ELF-1 (cell line): ENCODE measurements at regions not wholly inside any gene's neighbourhood (a gene's known extent, or its start where the extent isn't known, plus 50 kb on each side); places are given as distances from the start of the nearest gene placed in this dataset.

ENCODE experiments used
- DNase-seq: peaks from one replicate; pipeline ENCODE4 v3.0.0-alpha.2; 2016; ENCODE audit warnings: low read depth, low spot score

GRCh38 chr1:36721261-36721660 is 238.5 kb upstream of the CSF3R start:
- DNase-seq = no peak

DNA sequence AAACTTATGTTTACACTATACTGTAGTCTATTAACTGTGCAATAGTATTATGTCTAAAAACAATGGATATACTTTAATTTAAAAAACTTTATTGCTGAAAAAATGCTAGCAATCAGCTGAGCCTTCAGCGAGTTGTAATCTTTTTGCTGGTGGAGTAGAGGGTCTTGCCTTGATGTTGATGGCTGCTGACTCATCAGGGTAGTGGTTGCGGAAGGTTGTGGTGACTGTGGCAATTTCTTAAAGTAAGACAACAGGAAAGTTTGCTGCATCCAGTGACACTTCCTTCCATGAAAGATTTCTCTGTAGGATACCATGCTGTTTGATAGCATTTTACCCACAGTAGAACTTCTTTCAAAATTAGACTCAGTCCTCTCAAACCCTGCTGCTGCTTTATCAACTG is 234.7 kb upstream of the CSF3R start:
- DNase-seq = no peak

GRCh38 chr1:36715797-36716196 is 233.1 kb upstream of the CSF3R start:
- DNase-seq = no peak

DNA sequence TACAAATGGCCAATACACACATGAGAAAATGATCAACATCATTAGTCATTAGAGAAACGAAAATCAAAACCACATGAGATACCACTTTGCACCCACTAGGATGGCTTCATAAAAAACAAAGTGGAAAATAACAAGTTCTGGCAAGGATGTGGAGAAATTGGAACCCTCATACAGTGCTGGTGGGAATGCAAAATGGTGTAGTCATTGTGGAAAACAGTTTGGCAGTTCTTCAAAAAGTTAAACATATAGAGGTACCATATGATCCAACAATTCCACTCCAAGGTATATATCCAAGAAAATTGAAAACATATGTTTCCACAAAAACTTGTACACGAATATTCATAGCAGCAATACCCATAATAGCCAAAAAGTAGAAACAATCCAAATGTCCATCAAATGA is 231.6 kb upstream of the CSF3R start:
- no peak for DNase-seq

GRCh38 chr1:36711480-36711879 is 228.8 kb upstream of the CSF3R start:
- peak; percentile 35 for DNase-seq

GRCh38 chr1:36710951-36711350 is 228.2 kb upstream of the CSF3R start:
- DNase-seq = peak; percentile 30

DNA sequence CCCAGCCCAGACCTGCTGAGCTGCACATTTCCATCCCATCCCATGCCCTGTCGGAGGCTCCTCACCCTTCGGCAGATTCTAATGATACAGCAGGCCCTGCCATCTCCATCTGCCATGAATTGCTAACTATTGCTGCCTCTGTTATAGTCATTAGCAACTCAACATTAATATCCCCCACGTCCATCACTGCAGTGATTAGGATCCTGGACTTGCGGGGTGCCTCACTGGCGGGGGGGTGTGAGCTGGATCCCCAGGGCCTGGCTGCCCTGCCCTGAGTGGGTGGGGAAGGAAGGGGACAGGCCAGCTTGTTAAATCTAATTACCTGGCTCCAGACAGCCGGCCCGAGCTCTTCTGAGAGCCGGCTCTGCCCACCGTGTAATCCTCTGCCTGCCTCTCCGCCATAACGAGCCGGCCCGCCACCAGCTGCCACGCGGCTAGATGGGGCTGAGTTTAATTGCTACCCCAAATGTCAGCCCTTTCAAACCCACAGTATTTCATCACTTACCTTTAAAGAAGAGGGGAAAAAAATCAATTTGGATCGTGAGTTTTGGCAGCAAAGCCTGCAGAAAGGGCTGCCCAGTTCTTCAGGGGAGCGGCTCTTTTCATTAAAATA is 227.3 kb upstream of the CSF3R start:
- peak; percentile 21 for DNase-seq

GRCh38 chr1:36708587-36708986 is 225.9 kb upstream of the CSF3R start:
- no peak for DNase-seq

- DNase-seq = no peak
Measured at GRCh38 chr1:36707221-36707620, 224.5 kb upstream of the CSF3R start.

DNA sequence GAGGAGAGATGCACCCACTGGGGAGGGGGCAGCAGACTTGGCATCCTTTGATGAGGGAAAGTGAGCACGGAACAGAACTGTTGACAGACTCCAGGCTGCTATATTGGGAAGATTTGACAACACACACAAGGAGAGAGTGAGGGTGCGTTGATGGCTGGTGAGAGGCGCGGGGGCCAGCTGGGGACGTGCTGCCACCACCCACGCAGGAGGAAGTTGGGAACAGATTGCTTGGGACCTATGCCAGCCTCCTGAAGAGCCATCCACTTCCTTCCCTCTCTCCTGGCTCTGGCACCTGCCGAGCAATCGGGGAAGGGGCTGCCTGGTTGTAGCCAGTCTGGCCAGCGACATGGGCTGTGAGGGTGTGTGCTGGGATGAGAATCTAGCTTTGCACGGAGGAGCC is 223.7 kb upstream of the CSF3R start:
- DNase-seq = no peak

DNA sequence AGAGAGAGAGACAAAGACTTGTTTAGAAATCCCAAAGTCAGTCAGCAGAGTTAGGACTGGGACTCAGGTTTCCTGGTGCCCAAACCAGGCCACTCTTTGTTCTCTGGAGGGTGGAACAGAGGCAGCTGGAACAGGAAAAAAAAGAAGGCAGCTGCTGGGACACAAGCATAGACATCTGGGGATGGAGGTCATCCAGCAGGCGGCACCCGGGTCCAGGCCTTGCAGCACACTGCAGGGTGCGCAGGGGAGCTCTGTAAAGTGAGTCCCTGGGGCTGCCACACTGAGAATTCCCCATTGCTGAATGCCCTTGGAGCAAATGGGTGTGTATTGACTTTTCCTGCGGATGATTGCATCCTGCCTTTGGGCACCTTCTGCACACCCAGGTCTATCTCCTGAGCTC is 222.9 kb upstream of the CSF3R start:
- peak; percentile 35 for DNase-seq

- peak; percentile 94 for DNase-seq
Measured at GRCh38 chr1:36703526-36704208, 221.0 kb upstream of the CSF3R start.

DNA sequence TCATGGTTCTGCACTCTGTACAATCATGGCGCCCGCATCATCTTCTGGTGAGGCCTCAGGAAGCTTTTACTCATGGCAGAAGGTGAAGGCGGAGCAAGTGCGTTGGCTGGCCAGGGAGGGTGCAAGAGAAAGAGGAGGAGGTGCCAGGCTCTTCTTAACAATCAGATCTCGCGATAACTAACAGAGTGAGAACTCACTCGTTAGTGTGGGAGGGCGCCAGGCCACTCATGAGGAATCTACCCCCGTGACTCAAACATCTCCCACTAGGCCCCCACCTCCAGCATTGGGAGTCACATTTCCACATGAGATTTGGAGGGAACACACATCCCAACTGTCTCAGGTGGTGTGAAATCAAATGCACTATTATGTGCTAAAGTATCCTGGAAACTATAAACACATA is 220.2 kb upstream of the CSF3R start:
- DNase-seq = no peak

DNA sequence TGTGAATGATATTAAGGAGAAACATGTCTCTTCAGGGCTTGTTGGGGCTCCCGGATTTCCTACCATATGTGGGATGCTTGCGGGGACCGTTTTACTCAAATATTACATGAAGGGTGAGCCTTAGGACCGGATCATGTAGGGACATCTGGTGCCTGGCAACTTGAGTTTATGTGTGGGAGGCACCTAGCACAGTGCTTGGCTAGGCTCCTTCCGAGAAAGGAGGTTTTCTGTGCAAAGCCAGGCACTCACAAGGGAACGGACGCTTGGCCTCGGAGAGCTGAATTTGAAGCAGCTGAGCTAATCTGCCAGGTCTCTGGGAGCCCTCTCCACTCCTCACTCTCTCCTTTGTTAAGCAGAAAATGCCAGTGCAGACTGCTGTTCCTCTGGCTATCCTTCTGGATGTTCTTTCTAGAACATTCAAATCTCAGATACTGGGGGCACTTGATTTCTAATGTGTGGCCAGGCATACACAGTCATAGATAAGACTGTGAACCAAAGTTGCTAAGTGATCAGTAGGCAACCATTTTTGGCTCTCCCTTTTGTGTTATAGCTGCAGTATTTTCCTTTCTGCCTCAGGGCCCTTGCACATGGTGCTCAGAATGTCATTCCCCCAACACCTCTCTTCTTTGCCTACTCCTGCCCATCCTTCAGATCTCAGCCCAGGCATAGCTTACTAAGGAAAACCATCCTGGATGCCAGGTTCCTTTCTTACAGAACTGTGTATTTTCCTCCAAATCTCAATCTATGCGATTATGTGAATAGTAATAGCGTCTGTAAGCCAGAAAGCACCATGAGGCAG is 216.6 kb upstream of the CSF3R start:
- DNase-seq = no peak

- DNase-seq = no peak
Measured at GRCh38 chr1:36697836-36698605, 215.3 kb upstream of the CSF3R start.

GRCh38 chr1:36696261-36696940 is 213.7 kb upstream of the CSF3R start:
- no peak for DNase-seq

DNA sequence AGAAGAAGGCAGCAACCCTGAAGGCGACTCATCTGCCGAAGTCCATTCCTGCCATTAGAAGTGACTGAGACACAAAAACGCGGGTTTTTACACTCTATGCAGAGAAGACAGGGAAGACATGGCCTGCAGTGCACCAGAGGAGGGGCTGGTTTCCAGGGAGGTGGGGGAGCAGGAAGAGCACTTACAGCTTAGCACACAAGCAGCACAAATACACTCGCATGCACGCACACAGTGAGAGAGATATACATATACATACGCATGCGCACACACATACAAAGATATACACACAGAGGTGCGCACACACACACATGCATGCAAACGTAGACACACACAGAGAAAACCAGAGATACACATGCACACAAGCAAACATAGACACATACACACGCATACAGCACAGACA is 210.9 kb upstream of the CSF3R start:
- no peak for DNase-seq

DNA sequence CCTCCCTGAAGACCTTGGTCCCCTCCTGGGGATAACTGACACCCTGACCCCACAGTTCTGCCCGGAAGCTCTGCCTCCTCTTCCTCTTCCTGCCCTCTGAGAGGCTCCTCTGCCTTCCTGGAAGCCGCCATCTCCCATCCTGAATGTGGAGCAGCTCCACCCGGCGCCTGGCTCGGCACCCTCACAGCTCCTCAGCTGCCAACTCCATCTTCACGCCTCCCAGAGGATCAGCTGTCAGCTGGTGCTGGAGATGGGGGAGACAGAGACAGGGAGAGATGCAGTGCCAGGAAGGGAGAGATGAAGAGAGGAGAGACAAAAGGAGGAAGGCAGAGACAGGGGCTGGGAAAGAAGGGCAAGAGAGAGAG is 210.4 kb upstream of the CSF3R start:
- DNase-seq = no peak

DNA sequence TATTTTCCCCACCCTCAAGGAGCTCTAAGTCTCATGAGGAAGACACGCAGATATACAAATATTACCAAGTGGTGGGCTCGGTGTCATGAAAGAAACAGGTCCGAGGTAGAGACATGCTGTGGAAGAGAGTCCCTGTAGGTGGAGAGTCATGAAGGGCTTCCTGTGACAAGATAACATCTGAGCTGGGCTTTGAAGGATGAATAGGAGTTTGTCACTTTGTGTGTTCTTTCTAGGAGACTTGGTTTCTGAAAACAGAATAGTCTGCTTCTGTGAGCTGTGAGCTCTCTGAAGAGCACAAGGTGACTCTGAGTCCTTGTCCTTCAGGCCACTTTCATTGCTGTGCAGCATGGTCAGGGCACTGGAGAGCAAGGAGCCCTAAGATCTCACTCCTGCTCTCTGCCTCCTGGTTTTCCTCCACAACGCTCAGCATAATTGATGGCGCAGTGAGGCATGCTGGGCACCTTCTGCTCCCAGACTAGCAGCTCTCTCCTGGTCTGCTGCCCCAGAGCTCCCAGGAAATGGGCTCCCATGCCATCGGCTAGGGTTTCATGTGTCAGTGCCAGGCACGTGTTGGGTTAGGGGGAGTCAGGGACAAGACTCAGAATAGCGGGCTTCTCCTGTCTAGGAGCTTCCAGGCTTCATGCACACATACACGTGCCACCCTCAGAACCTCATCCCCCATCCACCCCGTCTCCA is 209.9 kb upstream of the CSF3R start:
- DNase-seq = no peak

DNA sequence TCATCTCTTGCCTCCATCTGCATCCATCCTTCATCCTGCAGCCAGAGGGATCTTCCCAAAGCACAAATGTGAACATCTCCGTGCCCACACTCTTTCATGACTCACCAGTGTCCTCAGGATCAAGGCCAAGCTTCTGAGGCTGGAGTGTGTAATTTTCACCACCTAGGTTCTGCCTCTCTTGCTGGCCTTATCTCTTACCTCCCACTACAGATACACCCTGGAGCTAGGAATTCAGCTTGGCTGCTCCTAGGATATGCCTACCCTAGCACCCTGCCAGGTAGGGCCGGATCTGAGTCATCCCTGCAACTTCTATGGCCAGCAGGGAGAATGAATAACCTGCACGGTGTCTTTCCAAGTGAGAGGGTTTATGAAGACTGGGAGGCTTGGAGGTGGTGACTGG is 208.7 kb upstream of the CSF3R start:
- no peak for DNase-seq

GRCh38 chr1:36689992-36690391 is 207.3 kb upstream of the CSF3R start:
- no peak for DNase-seq
